OCI-LY1 (cell line): ENCODE measurements at regions not wholly inside any gene's neighbourhood (a gene's known extent, or its start where the extent isn't known, plus 50 kb on each side); places are given as distances from the start of the nearest gene placed in this dataset.

Source experiments
- H2AFZ ChIP-seq: fragments of 200-600 bp; sonication (generic), shearing (Covaris generic); 2 replicates; pipeline ENCODE4 v1.6.0; 2014; ENCODE audit warnings: antibody characterized with exemption, mild to moderate bottlenecking, low read length
- H3F3A ChIP-seq: fragments of 200-600 bp; sonication (generic), shearing (Covaris generic); 2 replicates; pipeline ENCODE4 v1.6.0; 2014; ENCODE audit warnings: mild to moderate bottlenecking, antibody characterized with exemption, low read length, moderate library complexity; ENCODE audit not compliant: insufficient read depth
- H3K27ac ChIP-seq: fragments of 200-600 bp; sonication (generic); 2 replicates; pipeline ENCODE4 v1.5.1; 2014; ENCODE audit warnings: low read length, mixed run types, mild to moderate bottlenecking, low read depth; ENCODE audit not compliant: poor library complexity, severe bottlenecking
- H3K27me3 ChIP-seq: fragments of 200-600 bp; sonication (generic); 2 replicates; pipeline ENCODE4 v1.6.0; 2014; ENCODE audit warnings: antibody characterized with exemption, mild to moderate bottlenecking, low read length, moderate library complexity; ENCODE audit not compliant: insufficient read depth
- H3K36me3 ChIP-seq: fragments of 200-600 bp; sonication (generic); 2 replicates; pipeline ENCODE4 v1.6.1; 2014; ENCODE audit warnings: mild to moderate bottlenecking, antibody characterized with exemption, low read length, moderate library complexity, mixed read lengths; ENCODE audit not compliant: insufficient read depth
- H3K4me1 ChIP-seq: fragments of 200-600 bp; sonication (generic); 2 replicates; pipeline ENCODE4 v1.5.1; 2014; ENCODE audit warnings: mild to moderate bottlenecking, low read length, moderate library complexity; ENCODE audit not compliant: insufficient read depth, severe bottlenecking
- H3K4me2 ChIP-seq: fragments of 200-600 bp; sonication (generic), shearing (Covaris generic); 2 replicates; pipeline ENCODE4 v1.6.1; 2014; ENCODE audit warnings: low read length
- H3K4me3 ChIP-seq: fragments of 200-600 bp; sonication (generic); 2 replicates; pipeline ENCODE4 v1.5.1; 2014; ENCODE audit warnings: low read length, low read depth, mild to moderate bottlenecking, mixed read lengths; ENCODE audit not compliant: poor library complexity, severe bottlenecking
- H3K79me2 ChIP-seq: fragments of 200-600 bp; shearing (Covaris generic); 2 replicates; pipeline ENCODE4 v1.6.1; 2016; ENCODE audit warnings: mixed run types, low read length, mixed read lengths; ENCODE audit not compliant: insufficient read depth
- H3K9ac ChIP-seq: fragments of 200-600 bp; sonication (generic), shearing (Covaris generic); 2 replicates; pipeline ENCODE4 v1.6.1; 2014; ENCODE audit warnings: mild to moderate bottlenecking, low read length, mixed read lengths
- H3K9me2 ChIP-seq: fragments of 200-600 bp; sonication (generic), shearing (Covaris generic); 2 replicates; pipeline ENCODE4 v1.6.1; 2014; ENCODE audit warnings: low read depth, mild to moderate bottlenecking, low read length, mixed read lengths
- H3K9me3 ChIP-seq: fragments of 200-600 bp; shearing (Covaris generic); 2 replicates; pipeline ENCODE4 v1.6.1; 2014; ENCODE audit warnings: low read length, mixed read lengths
- H4K20me1 ChIP-seq: fragments of 200-600 bp; sonication (generic), shearing (Covaris generic); 2 replicates; pipeline ENCODE4 v1.6.0; 2016; ENCODE audit warnings: mild to moderate bottlenecking, low read length; ENCODE audit not compliant: insufficient read depth
- CTCF ChIP-seq: fragments of 200-600 bp; sonication (generic), shearing (Covaris generic); IDR thresholded peaks from 2 replicates; pipeline ENCODE4 v1.5.1; 2017; ENCODE audit warnings: mild to moderate bottlenecking, antibody characterized with exemption, low read length, moderate library complexity, mixed read lengths
- EZH2 ChIP-seq: fragments of 200-600 bp; sonication (generic), shearing (Covaris generic); IDR thresholded peaks from 2 replicates; pipeline ENCODE4 v1.8.0; 2017; ENCODE audit warnings: borderline replicate concordance, mixed run types, mild to moderate bottlenecking, antibody characterized with exemption, low read length, moderate library complexity, mixed read lengths

- Histone ChIP-seq H3K79me2 (no peaks in the 10 kb centered on the region), H3K9me2 (no peaks in the 10 kb centered on the region), H3K36me3 (no peaks in the 10 kb centered on the region), H3K4me1 (no peaks in the 10 kb centered on the region), H3K9ac (no peak overlapping the region), H4K20me1 (no peaks in the 10 kb centered on the region), H3K4me3 (no peak overlapping the region), H3K27ac (no peak overlapping the region), H3K4me2 (no peak overlapping the region), H3K27me3 (no peaks in the 10 kb centered on the region), H3F3A (no peaks in the 10 kb centered on the region), H3K9me3 (no peaks in the 10 kb centered on the region), H2AFZ (no peak overlapping the region)
- no peak for TF ChIP-seq CTCF
- no peak for TF ChIP-seq EZH2
Measured at GRCh38 chr11:15851051-15851498, 505.3 kb downstream of the SOX6 start.

DNA sequence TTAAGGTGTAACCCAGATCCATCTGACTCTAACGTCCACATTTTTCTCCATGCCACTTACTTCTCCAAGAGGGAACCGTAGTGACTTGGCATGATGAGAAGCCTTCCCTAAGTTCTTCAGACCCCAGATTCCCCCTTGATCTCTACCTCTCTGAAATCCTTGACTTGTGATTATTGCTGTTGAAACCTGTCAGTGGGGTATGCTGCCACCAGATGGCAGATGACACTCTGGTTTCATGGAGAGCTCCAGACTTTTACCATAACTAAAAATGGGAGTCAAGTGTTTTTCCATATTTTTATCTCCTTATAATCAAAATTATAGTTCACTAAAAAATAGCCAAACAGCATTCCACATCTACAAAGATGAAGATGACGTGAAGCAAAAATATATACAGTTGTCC lies 504.2 kb downstream of the SOX6 start:
- Histone ChIP-seq H3K27me3 (no peaks in the 10 kb centered on the region), H3K9ac (no peak overlapping the region), H4K20me1 (no peaks in the 10 kb centered on the region), H2AFZ (no peak overlapping the region), H3K9me3 (no peaks in the 10 kb centered on the region), H3F3A (no peaks in the 10 kb centered on the region), H3K9me2 (no peaks in the 10 kb centered on the region), H3K27ac (no peak overlapping the region), H3K4me2 (no peak overlapping the region), H3K4me3 (no peak overlapping the region), H3K4me1 (no peaks in the 10 kb centered on the region), H3K36me3 (no peaks in the 10 kb centered on the region), H3K79me2 (no peaks in the 10 kb centered on the region)
- TF ChIP-seq EZH2, result no peak
- TF ChIP-seq CTCF, result peak; percentile 37; the same call in 1 of the 2 replicates

GRCh38 chr11:15854245-15854644 lies 502.1 kb downstream of the SOX6 start:
- no peaks in the 10 kb centered on the region for H3K9me2 ChIP-seq
- no peak overlapping the region for H3K4me3 ChIP-seq
- H3K9me3 ChIP-seq, result no peaks in the 10 kb centered on the region
- H4K20me1 ChIP-seq, result no peaks in the 10 kb centered on the region
- H3K79me2 ChIP-seq, result no peaks in the 10 kb centered on the region
- H3K27me3 ChIP-seq, result no peaks in the 10 kb centered on the region
- no peak overlapping the region for H3K9ac ChIP-seq
- no peak overlapping the region for H3K27ac ChIP-seq
- no peaks in the 10 kb centered on the region for H3F3A ChIP-seq
- no peaks in the 10 kb centered on the region for H3K36me3 ChIP-seq
- no peaks in the 10 kb centered on the region for H3K4me1 ChIP-seq
- H2AFZ ChIP-seq, result no peak overlapping the region
- no peak overlapping the region for H3K4me2 ChIP-seq
- TF ChIP-seq CTCF, result no peak
- no peak for TF ChIP-seq EZH2
